SK-N-SH treated with all-trans-retinoic acid at 6 μM for 48 hours (cell line): ENCODE measurements at regions not wholly inside any gene's neighbourhood (a gene's known extent, or its start where the extent isn't known, plus 50 kb on each side); places are given as distances from the start of the nearest gene placed in this dataset.
A peak's percentile ranks its signal among the peaks of the same experiment; 100 is the strongest.

ENCODE experiments used
- ATAC-seq: fragments of 200-7000 bp; cut with Tn5 transposase; 3 replicates; pipeline ENCODE4 v1.9.1; 2020; ENCODE audit warnings: mild to moderate bottlenecking, moderate library complexity
- ARNTL ChIP-seq: fragments of 450-650 bp; formaldehyde crosslinking; IDR thresholded peaks from 2 replicates; pipeline ENCODE4 v1.5.0; 2020; ENCODE audit warnings: low read depth, mild to moderate bottlenecking, moderate library complexity, borderline replicate concordance
- BACH2 ChIP-seq: fragments of 250-450 bp; sonication (Bioruptor Pico); IDR thresholded peaks from 2 replicates; pipeline ENCODE4 v1.9.0; 2021; ENCODE audit warnings: mild to moderate bottlenecking, borderline replicate concordance
- CREB5 ChIP-seq: fragments of 250-450 bp; sonication (Bioruptor Pico); IDR thresholded peaks from 2 replicates; pipeline ENCODE4 v1.5.1; 2020; ENCODE audit warnings: low read depth, mild to moderate bottlenecking, moderate library complexity
- CSDC2 ChIP-seq: fragments of 250-450 bp; sonication (Bioruptor Pico); IDR thresholded peaks from 2 replicates; pipeline ENCODE4 v1.5.0; 2020; ENCODE audit warnings: mild to moderate bottlenecking, moderate library complexity
- CSRNP3 ChIP-seq: fragments of 250-450 bp; sonication (Bioruptor Pico); IDR thresholded peaks from 2 replicates; pipeline ENCODE4 v1.5.1; 2021; ENCODE audit warnings: mild to moderate bottlenecking, moderate library complexity
- ESRRG ChIP-seq: fragments of 250-450 bp; sonication (Bioruptor Pico); IDR thresholded peaks from 2 replicates; pipeline ENCODE4 v1.6.1; 2021; ENCODE audit warnings: mild to moderate bottlenecking
- GLIS3 ChIP-seq: fragments of 250-450 bp; sonication (Bioruptor Pico); IDR thresholded peaks from 2 replicates; pipeline ENCODE4 v1.5.0; 2020; ENCODE audit warnings: mild to moderate bottlenecking, moderate library complexity
- ISL1 ChIP-seq: fragments of 250-450 bp; sonication (Bioruptor Pico); IDR thresholded peaks from 2 replicates; pipeline ENCODE4 v2.1.2; 2022; ENCODE audit warnings: mild to moderate bottlenecking, moderate library complexity
- OSR1 ChIP-seq: fragments of 250-450 bp; sonication (Bioruptor Pico); IDR thresholded peaks from 2 replicates; pipeline ENCODE4 v1.8.0; 2022; ENCODE audit warnings: moderate library complexity, mild to moderate bottlenecking, inconsistent platforms
- POU6F1 ChIP-seq: fragments of 250-450 bp; sonication (Bioruptor Pico); IDR thresholded peaks from 2 replicates; pipeline ENCODE4 v1.8.0; 2021; ENCODE audit warnings: low read depth, mild to moderate bottlenecking, moderate library complexity, borderline replicate concordance
- PPARA ChIP-seq: fragments of 250-450 bp; sonication (Bioruptor Pico); IDR thresholded peaks from 2 replicates; pipeline ENCODE4 v1.5.0; 2020; ENCODE audit warnings: mild to moderate bottlenecking, borderline replicate concordance
- TCF4 ChIP-seq: fragments of 250-450 bp; sonication (Bioruptor Pico); IDR thresholded peaks from 2 replicates; pipeline ENCODE4 v1.8.0; 2021; ENCODE audit warnings: mild to moderate bottlenecking, moderate library complexity, borderline replicate concordance
- TSHZ2 ChIP-seq: fragments of 250-450 bp; sonication (Bioruptor Pico); IDR thresholded peaks from 2 replicates; pipeline ENCODE4 v1.5.0; 2020; ENCODE audit warnings: mild to moderate bottlenecking, moderate library complexity
- ZC3H10 ChIP-seq: fragments of 250-450 bp; sonication (Bioruptor Pico); IDR thresholded peaks from 2 replicates; pipeline ENCODE4 v1.5.1; 2021; ENCODE audit warnings: mild to moderate bottlenecking, moderate library complexity
- ZFP3 ChIP-seq: fragments of 250-450 bp; sonication (Bioruptor Pico); IDR thresholded peaks from 2 replicates; pipeline ENCODE4 v1.5.0; 2020; ENCODE audit warnings: mild to moderate bottlenecking, moderate library complexity
- ZNF565 ChIP-seq: fragments of 450-650 bp; formaldehyde crosslinking; conservative IDR thresholded peaks from 2 replicates; pipeline ENCODE4 v1.5.0; 2020; ENCODE audit warnings: low read depth, mild to moderate bottlenecking, moderate library complexity
- ZNF70 ChIP-seq: fragments of 450-650 bp; formaldehyde crosslinking; IDR thresholded peaks from 2 replicates; pipeline ENCODE4 v1.5.0; 2020; ENCODE audit warnings: mild to moderate bottlenecking, moderate library complexity
- ZNF8 ChIP-seq: fragments of 450-650 bp; formaldehyde crosslinking; IDR thresholded peaks from 2 replicates; pipeline ENCODE4 v1.5.0; 2020; ENCODE audit warnings: mild to moderate bottlenecking, moderate library complexity

GRCh38 chr5:84741056-84741455 is 356.4 kb upstream of the EDIL3 start (continued):
- TF ChIP-seq CREB5 (no peak), ZNF70 (CRISPR knock-in tag) (no peak), ESRRG (no peak)
- TF ChIP-seq, all 23 proteins: peak for 0

GRCh38 chr5:84729326-84729725 is 344.6 kb upstream of the EDIL3 start:
- TF ChIP-seq GLIS3 (CRISPR knock-in tag) (no peak), ZFP3 (CRISPR knock-in tag) (no peak), ARNTL (CRISPR knock-in tag) (no peak), CSDC2 (CRISPR knock-in tag) (no peak), ZC3H10 (CRISPR knock-in tag) (no peak), BACH2 (CRISPR knock-in tag) (no peak), ZNF8 (CRISPR knock-in tag) (no peak), ISL1 (no peak), ESRRG (no peak), PPARA (CRISPR knock-in tag) (no peak), TSHZ2 (CRISPR knock-in tag) (no peak), CREB5 (no peak), OSR1 (CRISPR knock-in tag) (no peak), ZNF70 (CRISPR knock-in tag) (no peak), CSRNP3 (CRISPR knock-in tag) (no peak), ZNF565 (CRISPR knock-in tag) (no peak)
- peak; percentile 68 for ATAC-seq

- ATAC-seq: no peak
- TF ChIP-seq TSHZ2 (CRISPR knock-in tag) (no peak), OSR1 (CRISPR knock-in tag) (no peak), TCF4 (CRISPR knock-in tag) (no peak), CREB5 (no peak), POU6F1 (no peak), BACH2 (CRISPR knock-in tag) (no peak), CSRNP3 (CRISPR knock-in tag) (no peak)
Observed at GRCh38 chr5:84727708-84728107, 343.0 kb upstream of the EDIL3 start.
